Neural cell (in vitro differentiated cells): ENCODE measurements at regions not wholly inside any gene's neighbourhood (a gene's known extent, or its start where the extent isn't known, plus 50 kb on each side); places are given as distances from the start of the nearest gene placed in this dataset.

ENCODE experiments used
- H2AFZ ChIP-seq: fragments of 200-600, 300-800 bp; sonication (generic), shearing (Covaris generic); 2 replicates; pipeline ENCODE4 v1.6.0; 2014; ENCODE audit warnings: low read depth, mild to moderate bottlenecking, antibody characterized with exemption, low read length, moderate library complexity
- H3F3A ChIP-seq: fragments of 200-600 bp; shearing (Covaris generic); 2 replicates; pipeline ENCODE4 v1.6.1; 2016; ENCODE audit warnings: mild to moderate bottlenecking, moderate library complexity, mixed read lengths, antibody characterized with exemption, low read length; ENCODE audit not compliant: insufficient read depth, poor library complexity, severe bottlenecking
- H3K27ac ChIP-seq: fragments of 200-600, 300-800 bp; sonication (generic), shearing (Covaris generic); 2 replicates; pipeline ENCODE4 v1.5.1; 2014; ENCODE audit warnings: mild to moderate bottlenecking, low read length, moderate library complexity
- H3K27me3 ChIP-seq: fragments of 300-800, 200-600 bp; sonication (generic), shearing (Covaris generic); 2 replicates; pipeline ENCODE4 v1.6.0; 2014; ENCODE audit warnings: mild to moderate bottlenecking, low read depth, low read length, moderate library complexity; ENCODE audit not compliant: insufficient read depth
- H3K36me3 ChIP-seq: fragments of 300-800, 200-600 bp; sonication (generic), shearing (Covaris generic); 2 replicates; pipeline ENCODE4 v1.5.1; 2014; ENCODE audit warnings: mild to moderate bottlenecking, antibody characterized with exemption, low read length, moderate library complexity; ENCODE audit not compliant: insufficient read depth
- H3K4me2 ChIP-seq: fragments of 300-800, 200-600 bp; sonication (generic), shearing (Covaris generic); 2 replicates; pipeline ENCODE4 v1.6.0; 2014; ENCODE audit warnings: mild to moderate bottlenecking, low read length
- H3K4me3 ChIP-seq: fragments of 300-800, 200-600 bp; sonication (generic), shearing (Covaris generic); 2 replicates; pipeline ENCODE4 v1.5.1; 2014; ENCODE audit warnings: mild to moderate bottlenecking, low read length, moderate library complexity
- H3K79me2 ChIP-seq: fragments of 200-600 bp; shearing (Covaris generic); replicated peaks from 2 replicates; pipeline ENCODE4 v1.6.0; 2014; ENCODE audit warnings: mild to moderate bottlenecking, low read length, moderate library complexity; ENCODE audit not compliant: insufficient read depth
- H3K9ac ChIP-seq: fragments of 300-800, 200-600 bp; sonication (generic), shearing (Covaris generic); 2 replicates; pipeline ENCODE4 v1.6.1; 2016; ENCODE audit warnings: mild to moderate bottlenecking, low read length, mixed read lengths
- H3K9me2 ChIP-seq: fragments of 200-600 bp; shearing (Covaris generic); 2 replicates; pipeline ENCODE4 v1.6.1; 2016; ENCODE audit warnings: mild to moderate bottlenecking, low read length, mixed read lengths; ENCODE audit not compliant: insufficient read depth
- H3K9me3 ChIP-seq: fragments of 200-600, 300-800 bp; sonication (generic), shearing (Covaris generic); 2 replicates; pipeline ENCODE4 v1.6.1; 2016; ENCODE audit warnings: mild to moderate bottlenecking, mixed run types, low read length, moderate library complexity, mixed read lengths
- H4K20me1 ChIP-seq: fragments of 200-600 bp; shearing (Covaris generic); 2 replicates; pipeline ENCODE4 v1.6.1; 2016; ENCODE audit warnings: mild to moderate bottlenecking, mixed run types; ENCODE audit not compliant: insufficient read depth
- EP300 ChIP-seq: fragments of 450-650 bp; conservative IDR thresholded peaks from 2 replicates; pipeline ENCODE4 v1.6.1; 2014; ENCODE audit warnings: antibody characterized with exemption, mild to moderate bottlenecking, moderate library complexity; ENCODE audit not compliant: poor library complexity, severe bottlenecking
- EZH2 ChIP-seq: fragments of 200-600, 300-800 bp; shearing (Covaris generic), sonication (generic); IDR thresholded peaks from 2 replicates; pipeline ENCODE4 v1.6.1; 2014; ENCODE audit warnings: antibody characterized with exemption, low read length, borderline replicate concordance, mild to moderate bottlenecking; ENCODE audit not compliant: insufficient read depth, poor library complexity, severe bottlenecking
- MXI1 ChIP-seq: fragments of 450-650 bp; conservative IDR thresholded peaks from 2 replicates; pipeline ENCODE4 v1.6.1; 2014; ENCODE audit warnings: antibody characterized with exemption, mild to moderate bottlenecking; ENCODE audit not compliant: poor library complexity, severe bottlenecking
- POLR2AphosphoS5 ChIP-seq: IDR thresholded peaks from 2 replicates; pipeline ENCODE4 v1.6.1; 2012
- RAD21 ChIP-seq: fragments of 450-650 bp; conservative IDR thresholded peaks from 2 replicates; pipeline ENCODE4 v1.6.1; 2014; ENCODE audit warnings: antibody characterized with exemption, mild to moderate bottlenecking, moderate library complexity
- SMC3 ChIP-seq: fragments of 450-650 bp; conservative IDR thresholded peaks from 2 replicates; pipeline ENCODE4 v1.6.1; 2014; ENCODE audit warnings: antibody characterized with exemption, mild to moderate bottlenecking, moderate library complexity; ENCODE audit not compliant: poor library complexity
- TAF1 ChIP-seq: IDR thresholded peaks from 2 replicates; pipeline ENCODE4 v1.6.1; 2012; ENCODE audit warnings: low read depth
- TF ChIP-seq, protein P1 (sequence below): fragments of 450-650 bp; IDR thresholded peaks from 2 replicates; pipeline ENCODE4 v1.5.1; 2014; ENCODE audit warnings: antibody characterized with exemption, mild to moderate bottlenecking, moderate library complexity; ENCODE audit not compliant: poor library complexity, severe bottlenecking
- TF ChIP-seq, protein P2 (sequence below): IDR thresholded peaks from 2 replicates; pipeline ENCODE4 v1.6.1; 2012; ENCODE audit warnings: borderline replicate concordance

DNA sequence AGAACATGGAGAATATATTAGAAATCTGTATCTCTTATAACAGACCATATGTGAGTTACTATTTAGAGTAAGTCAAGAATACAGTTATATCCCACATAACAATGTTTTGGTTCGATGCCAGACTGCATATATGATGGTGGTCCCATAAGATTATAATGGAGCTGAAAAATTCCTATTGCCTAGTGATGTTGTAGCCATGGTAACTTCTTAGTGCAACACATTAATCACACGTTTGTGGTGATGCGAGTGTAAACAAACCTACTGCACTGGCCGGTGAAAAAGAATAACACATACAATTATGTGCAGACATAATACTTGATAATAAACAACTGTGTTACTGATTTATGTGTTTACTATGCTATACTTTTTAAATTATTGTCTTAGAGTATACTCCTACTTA, 69.8 kb upstream of the MNS1 start:
- no peaks in the 10 kb centered on the region for H3K27me3 ChIP-seq
- H2AFZ ChIP-seq: no peak overlapping the region
- H3K36me3 ChIP-seq: no peaks in the 10 kb centered on the region
- no peaks in the 10 kb centered on the region for H4K20me1 ChIP-seq
- H3K4me2 ChIP-seq: no peak overlapping the region
- H3K79me2 ChIP-seq: no peaks in the 10 kb centered on the region
- TF ChIP-seq, protein P1, sequence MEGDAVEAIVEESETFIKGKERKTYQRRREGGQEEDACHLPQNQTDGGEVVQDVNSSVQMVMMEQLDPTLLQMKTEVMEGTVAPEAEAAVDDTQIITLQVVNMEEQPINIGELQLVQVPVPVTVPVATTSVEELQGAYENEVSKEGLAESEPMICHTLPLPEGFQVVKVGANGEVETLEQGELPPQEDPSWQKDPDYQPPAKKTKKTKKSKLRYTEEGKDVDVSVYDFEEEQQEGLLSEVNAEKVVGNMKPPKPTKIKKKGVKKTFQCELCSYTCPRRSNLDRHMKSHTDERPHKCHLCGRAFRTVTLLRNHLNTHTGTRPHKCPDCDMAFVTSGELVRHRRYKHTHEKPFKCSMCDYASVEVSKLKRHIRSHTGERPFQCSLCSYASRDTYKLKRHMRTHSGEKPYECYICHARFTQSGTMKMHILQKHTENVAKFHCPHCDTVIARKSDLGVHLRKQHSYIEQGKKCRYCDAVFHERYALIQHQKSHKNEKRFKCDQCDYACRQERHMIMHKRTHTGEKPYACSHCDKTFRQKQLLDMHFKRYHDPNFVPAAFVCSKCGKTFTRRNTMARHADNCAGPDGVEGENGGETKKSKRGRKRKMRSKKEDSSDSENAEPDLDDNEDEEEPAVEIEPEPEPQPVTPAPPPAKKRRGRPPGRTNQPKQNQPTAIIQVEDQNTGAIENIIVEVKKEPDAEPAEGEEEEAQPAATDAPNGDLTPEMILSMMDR: no peak
- peak; percentile 28 for TF ChIP-seq POLR2AphosphoS5
- TF ChIP-seq TAF1: no peak
- no peak for TF ChIP-seq MXI1
- TF ChIP-seq SMC3: no peak
- no peak for TF ChIP-seq RAD21
- TF ChIP-seq EZH2: no peak
- TF ChIP-seq, protein P2, sequence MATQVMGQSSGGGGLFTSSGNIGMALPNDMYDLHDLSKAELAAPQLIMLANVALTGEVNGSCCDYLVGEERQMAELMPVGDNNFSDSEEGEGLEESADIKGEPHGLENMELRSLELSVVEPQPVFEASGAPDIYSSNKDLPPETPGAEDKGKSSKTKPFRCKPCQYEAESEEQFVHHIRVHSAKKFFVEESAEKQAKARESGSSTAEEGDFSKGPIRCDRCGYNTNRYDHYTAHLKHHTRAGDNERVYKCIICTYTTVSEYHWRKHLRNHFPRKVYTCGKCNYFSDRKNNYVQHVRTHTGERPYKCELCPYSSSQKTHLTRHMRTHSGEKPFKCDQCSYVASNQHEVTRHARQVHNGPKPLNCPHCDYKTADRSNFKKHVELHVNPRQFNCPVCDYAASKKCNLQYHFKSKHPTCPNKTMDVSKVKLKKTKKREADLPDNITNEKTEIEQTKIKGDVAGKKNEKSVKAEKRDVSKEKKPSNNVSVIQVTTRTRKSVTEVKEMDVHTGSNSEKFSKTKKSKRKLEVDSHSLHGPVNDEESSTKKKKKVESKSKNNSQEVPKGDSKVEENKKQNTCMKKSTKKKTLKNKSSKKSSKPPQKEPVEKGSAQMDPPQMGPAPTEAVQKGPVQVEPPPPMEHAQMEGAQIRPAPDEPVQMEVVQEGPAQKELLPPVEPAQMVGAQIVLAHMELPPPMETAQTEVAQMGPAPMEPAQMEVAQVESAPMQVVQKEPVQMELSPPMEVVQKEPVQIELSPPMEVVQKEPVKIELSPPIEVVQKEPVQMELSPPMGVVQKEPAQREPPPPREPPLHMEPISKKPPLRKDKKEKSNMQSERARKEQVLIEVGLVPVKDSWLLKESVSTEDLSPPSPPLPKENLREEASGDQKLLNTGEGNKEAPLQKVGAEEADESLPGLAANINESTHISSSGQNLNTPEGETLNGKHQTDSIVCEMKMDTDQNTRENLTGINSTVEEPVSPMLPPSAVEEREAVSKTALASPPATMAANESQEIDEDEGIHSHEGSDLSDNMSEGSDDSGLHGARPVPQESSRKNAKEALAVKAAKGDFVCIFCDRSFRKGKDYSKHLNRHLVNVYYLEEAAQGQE: no peak
- peak; percentile 18 for TF ChIP-seq EP300
- H3K9me2 ChIP-seq: no peaks in the 10 kb centered on the region
- peak overlapping the region; percentile 6 for H3K4me3 ChIP-seq
- no peak overlapping the region for H3K27ac ChIP-seq
- no peak overlapping the region for H3K9ac ChIP-seq
- H3F3A ChIP-seq: no peaks in the 10 kb centered on the region
- no peaks in the 10 kb centered on the region for H3K9me3 ChIP-seq

DNA sequence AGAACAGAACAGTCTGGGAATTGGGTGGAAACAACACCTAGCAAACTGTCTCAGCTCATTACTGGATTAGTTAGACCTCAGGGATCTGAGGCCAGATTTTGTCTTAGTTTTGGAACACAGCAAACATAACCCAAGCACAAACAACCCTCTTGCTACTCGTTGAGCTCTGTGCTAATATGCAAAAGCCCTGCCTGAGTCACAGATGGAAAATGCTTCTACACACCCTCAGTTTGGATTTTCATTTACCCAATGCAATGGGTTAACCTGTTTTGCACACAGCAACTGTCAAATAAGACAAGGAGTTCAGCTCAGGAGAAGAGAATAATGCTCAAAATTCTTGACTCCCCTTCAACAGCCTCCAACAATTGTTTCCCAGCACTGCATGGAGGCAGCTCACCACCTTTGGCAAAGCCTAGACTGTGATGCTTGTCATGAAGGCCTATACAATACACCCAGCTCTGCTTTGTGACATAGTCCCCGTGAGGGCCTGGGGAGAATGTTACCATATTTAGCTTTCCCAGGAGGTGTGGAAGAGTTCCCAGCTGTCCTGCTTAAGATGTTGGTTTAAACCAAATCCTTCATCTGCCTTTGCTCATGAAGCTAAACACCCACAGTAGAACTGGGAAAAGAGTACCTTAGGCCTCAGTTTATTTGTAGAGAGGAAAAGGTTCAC, 68.9 kb upstream of the MNS1 start:
- no peaks in the 10 kb centered on the region for H3F3A ChIP-seq
- H3K36me3 ChIP-seq: no peaks in the 10 kb centered on the region
- no peak overlapping the region for H3K4me3 ChIP-seq
- no peak overlapping the region for H2AFZ ChIP-seq
- no peaks in the 10 kb centered on the region for H3K9me3 ChIP-seq
- no peaks in the 10 kb centered on the region for H3K9me2 ChIP-seq
- H3K4me2 ChIP-seq: no peak overlapping the region
- H4K20me1 ChIP-seq: no peaks in the 10 kb centered on the region
- TF ChIP-seq SMC3: no peak
- TF ChIP-seq TAF1: no peak
- no peak for TF ChIP-seq POLR2AphosphoS5
- TF ChIP-seq RAD21: no peak
- TF ChIP-seq EZH2: no peak
- no peak for TF ChIP-seq EP300
- TF ChIP-seq MXI1: no peak
- TF ChIP-seq, protein P1: no peak
- TF ChIP-seq, protein P2: no peak
- H3K27ac ChIP-seq: peak overlapping the region; percentile 34
- H3K9ac ChIP-seq: no peak overlapping the region
- H3K79me2 ChIP-seq: no peaks in the 10 kb centered on the region
- no peaks in the 10 kb centered on the region for H3K27me3 ChIP-seq
